GM21367 (cell line): ENCODE measurements at regions not wholly inside any gene's neighbourhood (a gene's known extent, or its start where the extent isn't known, plus 50 kb on each side); places are given as distances from the start of the nearest gene placed in this dataset.
A peak's percentile ranks its signal among the peaks of the same experiment; 100 is the strongest.
"Not testable (repeated sequence)": the region's sequence is repeated elsewhere in the genome, so short reads cannot be mapped to it uniquely, and the experiment has no call there.

Source experiments
- ATAC-seq: cut with Tn5 transposase; IDR thresholded peaks from one replicate; pipeline ENCODE4 v1.9.1; 2021; ENCODE audit not compliant: unreplicated experiment

GRCh38 chr1:194068446-194069167 lies 882.2 kb upstream of the B3GALT2 start:
- no peak for ATAC-seq

DNA sequence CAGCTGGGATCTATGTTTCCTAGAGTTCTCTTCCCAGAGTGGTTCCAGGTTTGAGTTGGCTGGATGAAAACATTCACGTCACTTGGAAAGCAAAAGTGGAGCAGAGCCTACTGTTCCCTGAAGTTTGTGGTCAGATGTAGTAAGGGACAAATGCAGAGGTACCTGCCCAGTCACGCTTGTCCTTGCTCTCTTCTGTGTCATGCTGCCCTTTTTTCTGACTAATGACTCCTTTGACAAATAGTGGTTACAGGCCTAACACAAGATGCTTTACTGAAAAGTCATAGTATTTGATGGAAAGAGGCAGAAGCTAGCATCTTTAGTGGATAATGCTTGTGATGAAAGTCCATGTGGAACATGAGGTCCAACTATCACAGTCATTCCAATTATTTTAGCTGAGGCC lies 881.4 kb upstream of the B3GALT2 start:
- no peak for ATAC-seq

DNA sequence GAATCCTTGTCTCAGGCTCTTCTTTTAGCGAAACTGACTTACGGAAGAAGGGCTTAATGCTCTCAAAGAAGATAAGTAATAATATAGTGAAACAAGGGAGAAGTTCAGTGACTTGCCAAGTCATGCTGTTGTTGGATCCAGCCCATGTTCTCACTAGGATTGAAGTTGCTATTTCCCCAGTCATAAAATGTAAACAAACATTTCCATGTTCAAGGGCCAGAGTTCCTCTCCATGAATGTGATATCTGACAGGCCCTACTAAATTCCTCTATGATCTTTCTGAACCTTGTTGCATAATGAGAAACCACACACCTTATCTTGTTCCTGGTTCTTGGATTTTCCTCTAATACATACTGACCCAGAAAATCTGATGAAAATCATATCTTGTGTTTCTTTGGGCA lies 876.5 kb upstream of the B3GALT2 start:
- ATAC-seq = no peak

GRCh38 chr1:194062526-194062925 lies 876.1 kb upstream of the B3GALT2 start:
- ATAC-seq = no peak

GRCh38 chr1:194060481-194060880 lies 874.1 kb upstream of the B3GALT2 start:
- no peak for ATAC-seq

GRCh38 chr1:194058268-194058667 lies 871.9 kb upstream of the B3GALT2 start:
- not testable (repeated sequence) for ATAC-seq

- ATAC-seq = no peak
These were observed 869.8 kb upstream of the B3GALT2 start for GRCh38 chr1:194056169-194056568.

DNA sequence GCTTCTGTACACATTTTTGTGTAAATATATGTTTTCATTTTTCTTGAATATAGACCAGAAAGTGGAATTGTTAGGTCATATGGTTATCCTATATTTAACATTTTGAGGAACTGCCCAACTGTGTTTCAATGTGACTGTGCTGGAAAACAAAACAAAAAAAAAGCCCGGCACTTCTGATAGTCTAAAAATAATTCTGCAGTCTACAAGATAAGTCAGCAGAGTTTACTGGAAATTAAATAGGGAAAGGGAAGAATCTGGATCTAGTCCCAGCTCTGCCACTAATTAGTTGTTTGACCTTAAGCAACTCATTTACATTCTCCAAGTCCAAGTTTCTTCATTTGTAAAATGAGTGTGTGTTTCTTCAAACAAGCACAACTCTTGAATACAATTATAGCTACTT lies 869.1 kb upstream of the B3GALT2 start:
- no peak for ATAC-seq

- ATAC-seq = peak; percentile 57
These were observed 866.3 kb upstream of the B3GALT2 start for GRCh38 chr1:194052514-194053338.

DNA sequence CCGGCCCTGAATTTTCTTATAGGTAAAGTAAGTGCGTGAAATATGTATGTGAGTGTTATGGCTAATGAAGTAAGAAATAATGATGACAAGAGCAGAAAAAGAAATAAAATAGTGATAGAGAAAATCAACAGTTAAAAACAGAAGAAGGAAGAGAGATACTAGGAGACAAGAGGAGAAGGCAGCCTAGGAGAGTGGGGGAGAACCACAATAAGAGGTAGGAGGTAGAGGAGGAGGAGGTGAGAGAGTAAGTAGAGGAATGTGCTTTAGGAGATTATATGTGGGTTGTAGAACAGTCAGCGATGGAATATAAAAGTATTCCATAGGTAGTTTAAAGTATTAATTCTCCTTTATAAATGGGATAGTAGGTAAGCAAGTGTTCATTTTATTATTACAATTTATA lies 861.5 kb upstream of the B3GALT2 start:
- no peak for ATAC-seq

DNA sequence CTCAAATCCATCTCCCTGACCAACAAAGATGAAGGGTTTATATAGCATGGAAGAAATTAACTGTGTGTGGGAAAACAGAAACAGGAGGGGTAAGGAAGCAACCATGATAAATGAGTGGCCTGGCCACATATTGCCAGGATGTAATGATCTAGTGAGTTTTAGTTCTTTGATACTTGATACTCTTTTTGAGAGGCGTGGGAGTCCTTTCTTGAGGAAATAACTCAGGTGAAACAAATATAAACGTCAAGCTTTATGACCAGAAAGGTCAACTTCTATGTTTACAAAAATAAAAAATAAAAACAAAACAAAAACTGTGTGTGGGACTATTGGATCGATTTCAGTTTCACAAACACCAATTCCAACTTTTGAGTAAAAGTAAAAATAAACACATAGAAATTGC lies 860.8 kb upstream of the B3GALT2 start:
- no peak for ATAC-seq

DNA sequence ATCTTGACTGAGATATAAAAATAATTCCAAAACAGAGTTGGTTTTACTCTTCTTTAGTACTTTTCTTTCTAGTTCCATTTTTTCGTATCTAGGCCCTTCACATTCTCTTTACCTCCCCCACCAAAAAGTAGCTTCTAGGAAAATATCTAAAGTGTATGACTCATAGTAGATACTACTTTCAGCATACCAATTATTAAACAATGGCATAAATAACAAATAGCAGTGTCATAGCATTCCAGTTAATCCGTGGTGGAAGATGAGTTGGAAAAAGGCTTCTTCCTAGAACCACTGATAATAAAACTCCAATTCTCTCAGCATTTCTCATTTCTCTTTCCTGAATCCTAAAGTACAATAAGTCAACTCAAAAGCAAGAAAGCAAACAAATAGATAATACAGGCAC lies 859.0 kb upstream of the B3GALT2 start:
- ATAC-seq = no peak

GRCh38 chr1:194044892-194045291 lies 858.5 kb upstream of the B3GALT2 start:
- ATAC-seq = no peak

DNA sequence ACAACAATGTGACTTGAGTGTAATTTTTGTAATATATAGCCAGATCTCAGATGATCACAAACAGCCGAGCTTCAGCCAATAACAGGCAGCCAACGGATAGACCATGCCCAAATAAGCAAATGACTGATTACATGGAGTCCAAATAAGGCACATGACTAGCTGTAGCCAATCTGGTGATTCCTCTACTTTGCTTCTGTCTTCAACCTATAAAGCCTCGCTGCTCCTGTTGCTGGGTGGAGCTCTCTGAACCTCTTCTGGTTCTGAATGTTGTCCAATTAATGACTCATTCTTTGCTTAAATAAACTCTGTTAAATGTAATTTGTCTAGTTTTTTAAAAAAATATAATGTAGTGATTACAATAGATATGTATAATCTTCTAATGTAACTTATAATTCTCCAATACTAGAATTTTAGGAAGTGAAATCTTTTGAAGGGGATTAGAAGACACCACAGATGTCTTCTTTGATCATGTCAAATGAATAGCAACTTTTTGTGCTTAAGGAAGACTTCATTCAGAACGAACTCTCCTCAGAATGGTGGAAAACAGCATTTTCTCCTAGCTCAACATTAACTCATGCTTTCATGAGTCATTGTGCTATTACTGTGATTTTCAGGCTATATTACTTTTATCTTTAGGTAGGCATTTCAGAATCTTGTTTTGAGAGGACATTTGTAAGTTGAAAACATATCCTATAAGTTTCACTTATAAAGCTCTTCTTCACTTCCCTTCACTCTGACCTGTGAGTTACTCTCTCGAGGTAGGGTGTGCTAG lies 857.8 kb upstream of the B3GALT2 start:
- ATAC-seq = no peak

DNA sequence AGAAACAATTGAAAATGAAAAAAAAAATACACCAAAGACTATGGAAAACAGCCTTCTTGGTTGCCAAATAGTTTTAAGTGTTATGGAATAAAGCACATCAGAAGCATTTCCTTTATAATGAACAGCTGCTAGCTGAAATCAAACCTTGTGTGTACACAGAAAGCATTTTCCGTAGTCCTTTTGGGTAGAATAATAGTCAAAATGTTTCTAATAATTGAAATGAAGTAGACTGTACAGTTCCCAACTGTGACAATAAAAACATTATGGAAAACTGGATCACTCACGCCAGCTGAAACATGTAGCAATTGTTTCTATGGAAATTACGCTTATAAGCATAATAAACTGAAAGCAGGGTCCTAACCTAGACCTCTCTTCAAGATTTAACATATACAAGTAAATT lies 856.3 kb upstream of the B3GALT2 start:
- ATAC-seq = no peak

DNA sequence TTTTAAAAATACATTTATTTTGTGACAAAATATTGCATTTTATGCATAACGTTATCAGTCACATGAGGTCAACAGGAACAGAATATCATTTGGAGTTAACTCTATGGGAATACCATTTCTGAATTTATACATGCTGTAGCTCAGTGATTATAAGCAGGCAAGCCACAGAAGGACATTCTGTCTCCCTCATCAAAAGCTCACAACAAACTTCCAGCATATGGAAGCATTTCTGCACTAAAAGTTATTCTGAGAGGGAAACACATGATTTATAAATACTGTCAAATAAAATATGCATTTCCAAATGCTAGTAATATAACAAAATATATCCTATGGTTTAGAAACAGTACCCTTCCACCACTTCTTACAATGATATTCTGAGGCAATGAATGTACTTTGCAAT lies 854.1 kb upstream of the B3GALT2 start:
- no peak for ATAC-seq

- ATAC-seq = no peak
These were observed 853.2 kb upstream of the B3GALT2 start for GRCh38 chr1:194039578-194039977.

DNA sequence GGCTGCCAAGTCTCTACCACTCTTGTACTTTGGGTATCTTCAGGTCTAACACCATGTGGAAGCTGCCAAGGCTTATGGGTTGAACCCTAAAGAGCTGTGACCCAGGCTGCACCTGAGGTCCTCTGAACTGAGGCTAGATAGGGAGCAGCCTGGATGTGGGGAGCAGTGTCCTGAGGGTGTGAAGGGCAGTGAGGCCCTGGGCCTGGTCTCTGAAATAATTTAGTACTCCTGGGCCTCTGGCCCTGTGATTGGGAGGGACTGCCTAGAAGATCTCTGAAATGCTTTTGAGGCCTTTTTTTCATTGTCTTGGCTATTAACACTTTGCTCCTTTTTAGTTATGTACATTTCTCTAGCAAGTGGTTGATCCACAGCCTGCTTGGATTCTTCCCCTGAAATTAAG lies 847.2 kb upstream of the B3GALT2 start:
- no peak for ATAC-seq

GRCh38 chr1:194028002-194028401 lies 841.6 kb upstream of the B3GALT2 start:
- ATAC-seq = no peak

DNA sequence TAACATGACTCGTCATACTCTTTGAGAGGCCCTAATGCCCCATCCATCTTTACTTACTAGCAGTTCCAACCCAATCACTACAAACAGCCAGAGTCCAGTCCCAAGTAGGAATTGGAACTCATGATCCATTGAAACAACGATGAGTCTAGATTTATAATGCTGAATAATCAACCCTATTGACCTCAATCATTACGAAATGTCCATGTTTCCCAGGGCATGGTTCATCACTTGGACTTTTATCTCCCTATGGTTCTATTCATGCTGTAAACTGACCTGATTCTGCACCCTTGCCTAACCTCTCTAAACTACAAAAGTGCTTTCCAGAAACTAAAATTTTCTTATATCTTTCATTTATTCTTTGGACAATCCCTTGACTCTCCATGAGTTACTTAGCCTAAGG lies 840.0 kb upstream of the B3GALT2 start:
- no peak for ATAC-seq

DNA sequence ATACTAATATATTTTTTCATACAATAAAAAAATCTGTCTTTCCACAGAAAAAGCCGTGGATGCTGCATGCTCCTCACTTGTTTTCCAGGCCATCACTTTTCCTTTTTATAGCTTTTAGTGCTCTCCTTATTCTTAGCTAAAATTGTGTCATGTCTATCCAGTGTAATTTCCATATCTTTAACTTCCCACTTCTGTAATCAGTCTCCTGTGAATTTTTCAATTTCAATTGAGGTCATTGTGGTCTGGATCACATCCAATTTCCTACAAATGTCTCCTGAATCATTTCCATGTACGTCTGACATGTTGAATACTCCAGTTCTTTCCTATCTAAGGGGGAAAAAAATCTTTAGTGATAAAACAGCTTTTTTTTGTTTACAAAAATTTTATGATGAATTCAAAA lies 838.2 kb upstream of the B3GALT2 start:
- ATAC-seq = no peak

DNA sequence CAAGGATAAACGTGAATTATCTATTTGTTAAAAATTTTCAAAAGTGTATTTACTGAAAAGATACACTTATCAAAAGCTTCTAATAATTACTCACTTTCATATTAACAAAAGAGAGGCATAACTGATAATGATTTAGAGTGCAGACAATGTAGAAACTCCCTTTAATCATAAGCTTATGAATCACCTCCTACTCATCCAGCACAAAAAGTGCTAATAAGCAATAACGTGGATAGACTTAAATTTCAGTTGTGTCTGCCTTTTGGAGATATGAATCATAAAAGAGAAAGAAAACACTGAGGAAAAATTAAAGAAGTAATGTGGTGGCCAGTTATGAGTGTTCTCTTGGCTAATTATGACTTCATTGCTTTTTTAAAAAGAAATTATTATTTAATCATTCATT lies 827.6 kb upstream of the B3GALT2 start:
- ATAC-seq = no peak
